GM10266 (cell line): ENCODE measurements at regions not wholly inside any gene's neighbourhood (a gene's known extent, or its start where the extent isn't known, plus 50 kb on each side); places are given as distances from the start of the nearest gene placed in this dataset.

Experiments
- DNase-seq: peaks from one replicate; pipeline ENCODE4 v3.0.0; 2012; ENCODE audit errors: extremely low spot score
- TF ChIP-seq, protein P1 (sequence below): IDR thresholded peaks from 2 replicates; pipeline ENCODE4 v1.5.1; 2012; ENCODE audit warnings: mild to moderate bottlenecking, low read depth; ENCODE audit not compliant: control insufficient read depth, insufficient read depth; ENCODE audit errors: missing control alignments

DNA sequence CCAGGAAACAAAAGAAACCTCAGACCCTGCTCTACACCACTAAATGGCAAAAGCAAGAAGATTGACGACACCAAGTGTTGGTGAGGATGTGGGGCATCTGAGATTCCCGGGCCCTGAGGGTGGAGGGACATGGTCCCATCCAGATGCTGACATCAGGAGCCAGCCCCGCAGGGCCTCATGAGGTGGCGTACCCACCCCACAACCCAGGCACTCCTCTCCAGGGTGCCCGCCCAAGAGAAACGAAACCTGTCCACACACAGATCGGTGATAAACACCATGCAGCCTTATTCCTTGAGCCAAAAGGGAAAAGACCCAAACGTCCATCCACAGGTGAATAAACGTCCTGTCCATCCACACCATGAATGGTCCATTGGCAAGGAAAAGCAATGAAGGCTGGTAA lies 54.8 kb upstream of the C14orf180 start:
- no peak for DNase-seq
- TF ChIP-seq, protein P1, sequence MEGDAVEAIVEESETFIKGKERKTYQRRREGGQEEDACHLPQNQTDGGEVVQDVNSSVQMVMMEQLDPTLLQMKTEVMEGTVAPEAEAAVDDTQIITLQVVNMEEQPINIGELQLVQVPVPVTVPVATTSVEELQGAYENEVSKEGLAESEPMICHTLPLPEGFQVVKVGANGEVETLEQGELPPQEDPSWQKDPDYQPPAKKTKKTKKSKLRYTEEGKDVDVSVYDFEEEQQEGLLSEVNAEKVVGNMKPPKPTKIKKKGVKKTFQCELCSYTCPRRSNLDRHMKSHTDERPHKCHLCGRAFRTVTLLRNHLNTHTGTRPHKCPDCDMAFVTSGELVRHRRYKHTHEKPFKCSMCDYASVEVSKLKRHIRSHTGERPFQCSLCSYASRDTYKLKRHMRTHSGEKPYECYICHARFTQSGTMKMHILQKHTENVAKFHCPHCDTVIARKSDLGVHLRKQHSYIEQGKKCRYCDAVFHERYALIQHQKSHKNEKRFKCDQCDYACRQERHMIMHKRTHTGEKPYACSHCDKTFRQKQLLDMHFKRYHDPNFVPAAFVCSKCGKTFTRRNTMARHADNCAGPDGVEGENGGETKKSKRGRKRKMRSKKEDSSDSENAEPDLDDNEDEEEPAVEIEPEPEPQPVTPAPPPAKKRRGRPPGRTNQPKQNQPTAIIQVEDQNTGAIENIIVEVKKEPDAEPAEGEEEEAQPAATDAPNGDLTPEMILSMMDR = no peak

DNA sequence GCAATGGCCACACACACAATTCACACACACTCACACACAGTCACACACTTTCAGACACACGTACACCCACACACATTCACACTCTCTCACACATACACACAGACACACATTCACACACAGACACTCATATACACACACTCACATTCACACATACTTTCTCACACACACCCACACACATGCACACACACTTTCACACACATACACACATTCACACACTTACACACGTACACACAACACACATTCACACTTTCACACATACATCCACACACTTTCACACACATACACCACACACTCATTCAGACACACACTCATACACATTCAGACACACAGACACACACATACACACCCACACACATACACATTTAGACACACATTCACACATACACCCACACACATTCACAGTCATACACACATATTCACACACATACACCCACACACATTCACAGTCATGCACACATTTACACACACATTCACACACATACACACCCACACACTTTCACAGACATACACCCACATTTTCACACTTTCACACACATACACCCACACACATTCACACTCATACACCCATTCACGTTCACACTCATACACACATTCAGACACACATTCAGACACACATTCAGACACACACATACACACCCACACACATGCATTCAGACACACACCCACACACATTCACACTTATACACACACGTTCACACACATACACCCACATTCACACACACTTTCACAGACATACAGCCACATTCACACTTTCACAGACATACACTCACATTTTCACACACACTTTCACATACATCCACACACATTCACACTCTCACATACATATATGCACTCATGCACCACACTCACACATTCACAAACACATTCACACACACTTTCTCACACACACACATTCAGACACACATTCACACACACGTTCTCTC lies 52.6 kb upstream of the C14orf180 start:
- TF ChIP-seq, protein P1 = no peak
- DNase-seq = no peak

DNA sequence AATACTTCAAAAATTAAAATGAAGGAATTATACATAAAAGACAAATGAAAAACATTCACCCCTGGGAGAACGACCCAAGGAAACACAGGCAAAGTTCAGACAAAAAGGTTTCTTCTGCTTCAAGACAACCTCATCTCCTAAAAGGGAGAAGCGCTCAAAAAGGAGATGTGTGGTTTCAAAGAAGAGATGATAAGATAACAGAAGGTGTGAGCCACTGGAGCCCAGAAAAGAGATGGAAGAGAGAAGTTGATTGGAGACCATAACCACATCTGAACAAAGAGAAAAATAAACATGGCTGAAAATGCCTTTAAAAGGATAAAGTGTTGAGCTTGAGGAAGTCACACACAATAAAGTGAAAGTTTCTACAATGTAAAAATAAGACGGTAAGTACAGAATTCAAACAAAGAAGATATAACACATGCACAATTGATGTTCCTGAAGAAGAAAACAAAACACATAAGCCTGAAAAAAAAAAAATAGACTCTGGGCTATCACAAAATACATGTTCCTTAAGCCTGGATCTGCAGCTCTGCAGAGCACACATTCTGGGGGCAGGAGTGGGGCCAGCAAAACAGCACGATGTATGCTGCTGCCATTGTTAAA lies 51.6 kb upstream of the C14orf180 start:
- no peak for DNase-seq
- TF ChIP-seq, protein P1 = no peak

DNA sequence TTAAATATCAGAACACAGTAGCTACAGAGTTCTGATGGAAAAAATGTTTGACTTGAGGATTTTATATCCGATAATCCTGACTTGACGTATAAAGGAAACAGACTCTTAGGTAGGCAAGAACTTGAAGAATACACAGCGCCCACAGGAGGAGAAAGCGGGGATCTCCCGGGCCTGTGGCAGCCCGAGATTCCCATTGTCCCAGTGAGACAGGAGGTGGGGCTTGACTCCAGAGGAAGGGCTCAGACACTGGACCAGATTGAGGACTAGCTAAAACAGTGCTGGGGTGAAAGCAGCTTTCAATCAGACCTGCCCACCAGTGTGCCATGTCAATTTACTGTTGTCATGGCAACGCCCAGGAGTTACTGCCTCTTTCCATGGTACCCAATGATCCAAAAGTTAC lies 51.1 kb upstream of the C14orf180 start:
- TF ChIP-seq, protein P1 = no peak
- DNase-seq = no peak
